Cardiac muscle cell (in vitro differentiated cells and primary cell): ENCODE measurements at regions not wholly inside any gene's neighbourhood (a gene's known extent, or its start where the extent isn't known, plus 50 kb on each side); places are given as distances from the start of the nearest gene placed in this dataset.

Experiments used
- DNase-seq, 2 donors: peaks; one replicate each; pipeline versions ENCODE4 v3.0.0 to v3.0.0-alpha.2; 2010 to 2017; ENCODE audit warnings: low read depth in 1 of 2, low spot score in 1 of 2
- H3K27ac ChIP-seq: fragments of 200-600 bp; sonication (generic); 2 replicates; pipeline ENCODE4 v1.5.1; 2016
- H3K27me3 ChIP-seq: fragments of 200-600 bp; sonication (generic); 2 replicates; pipeline ENCODE4 v1.6.0; 2016; ENCODE audit warnings: control low read depth
- H3K36me3 ChIP-seq: fragments of 200-600 bp; sonication (generic); 2 replicates; pipeline ENCODE4 v1.5.1; 2016; ENCODE audit warnings: control low read depth
- H3K4me1 ChIP-seq: fragments of 200-600 bp; sonication (generic); 2 replicates; pipeline ENCODE4 v1.8.1; 2017; ENCODE audit warnings: low read depth, mild to moderate bottlenecking, mixed run types
- H3K4me3 ChIP-seq: fragments of 200-600 bp; sonication (generic); 2 replicates; pipeline ENCODE4 v1.5.1; 2016; ENCODE audit warnings: mild to moderate bottlenecking
- H3K9me3 ChIP-seq: fragments of 200-600 bp; sonication (generic); 2 replicates; pipeline ENCODE4 v1.5.1; 2017; ENCODE audit warnings: low read depth, mild to moderate bottlenecking, control low read depth
- TF ChIP-seq, protein P1 (sequence below): IDR thresholded peaks from 2 replicates; pipeline ENCODE4 v1.5.1; 2012; ENCODE audit warnings: low read depth, mild to moderate bottlenecking, low read length

DNA sequence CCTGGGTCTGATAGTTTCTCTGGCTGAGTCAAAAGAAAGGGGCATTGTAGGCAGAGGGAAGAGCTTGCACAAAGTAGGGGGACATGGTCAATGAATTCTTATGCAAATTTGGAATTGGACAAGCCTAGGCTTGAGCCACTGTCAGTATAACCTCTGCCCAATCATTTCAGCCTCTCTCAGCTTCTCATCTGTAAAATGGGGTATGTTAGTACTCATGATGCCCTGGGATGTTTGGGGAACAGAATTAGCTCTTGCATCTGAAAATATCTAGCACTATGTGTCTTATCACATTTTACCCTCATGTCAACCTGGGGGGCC lies 148.6 kb downstream of the DHX35 start:
- Histone ChIP-seq H3K36me3 (no peaks in the 10 kb centered on the region), H3K4me1 (peaks cover 14% of the 10 kb centered on the region), H3K4me3 (no peak overlapping the region), H3K27ac (no peak overlapping the region), H3K9me3 (no peaks in the 10 kb centered on the region), H3K27me3 (peaks cover 8% of the 10 kb centered on the region)
- TF ChIP-seq, protein P1, sequence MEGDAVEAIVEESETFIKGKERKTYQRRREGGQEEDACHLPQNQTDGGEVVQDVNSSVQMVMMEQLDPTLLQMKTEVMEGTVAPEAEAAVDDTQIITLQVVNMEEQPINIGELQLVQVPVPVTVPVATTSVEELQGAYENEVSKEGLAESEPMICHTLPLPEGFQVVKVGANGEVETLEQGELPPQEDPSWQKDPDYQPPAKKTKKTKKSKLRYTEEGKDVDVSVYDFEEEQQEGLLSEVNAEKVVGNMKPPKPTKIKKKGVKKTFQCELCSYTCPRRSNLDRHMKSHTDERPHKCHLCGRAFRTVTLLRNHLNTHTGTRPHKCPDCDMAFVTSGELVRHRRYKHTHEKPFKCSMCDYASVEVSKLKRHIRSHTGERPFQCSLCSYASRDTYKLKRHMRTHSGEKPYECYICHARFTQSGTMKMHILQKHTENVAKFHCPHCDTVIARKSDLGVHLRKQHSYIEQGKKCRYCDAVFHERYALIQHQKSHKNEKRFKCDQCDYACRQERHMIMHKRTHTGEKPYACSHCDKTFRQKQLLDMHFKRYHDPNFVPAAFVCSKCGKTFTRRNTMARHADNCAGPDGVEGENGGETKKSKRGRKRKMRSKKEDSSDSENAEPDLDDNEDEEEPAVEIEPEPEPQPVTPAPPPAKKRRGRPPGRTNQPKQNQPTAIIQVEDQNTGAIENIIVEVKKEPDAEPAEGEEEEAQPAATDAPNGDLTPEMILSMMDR, result no peak
- DNase-seq, result no peak

DNA sequence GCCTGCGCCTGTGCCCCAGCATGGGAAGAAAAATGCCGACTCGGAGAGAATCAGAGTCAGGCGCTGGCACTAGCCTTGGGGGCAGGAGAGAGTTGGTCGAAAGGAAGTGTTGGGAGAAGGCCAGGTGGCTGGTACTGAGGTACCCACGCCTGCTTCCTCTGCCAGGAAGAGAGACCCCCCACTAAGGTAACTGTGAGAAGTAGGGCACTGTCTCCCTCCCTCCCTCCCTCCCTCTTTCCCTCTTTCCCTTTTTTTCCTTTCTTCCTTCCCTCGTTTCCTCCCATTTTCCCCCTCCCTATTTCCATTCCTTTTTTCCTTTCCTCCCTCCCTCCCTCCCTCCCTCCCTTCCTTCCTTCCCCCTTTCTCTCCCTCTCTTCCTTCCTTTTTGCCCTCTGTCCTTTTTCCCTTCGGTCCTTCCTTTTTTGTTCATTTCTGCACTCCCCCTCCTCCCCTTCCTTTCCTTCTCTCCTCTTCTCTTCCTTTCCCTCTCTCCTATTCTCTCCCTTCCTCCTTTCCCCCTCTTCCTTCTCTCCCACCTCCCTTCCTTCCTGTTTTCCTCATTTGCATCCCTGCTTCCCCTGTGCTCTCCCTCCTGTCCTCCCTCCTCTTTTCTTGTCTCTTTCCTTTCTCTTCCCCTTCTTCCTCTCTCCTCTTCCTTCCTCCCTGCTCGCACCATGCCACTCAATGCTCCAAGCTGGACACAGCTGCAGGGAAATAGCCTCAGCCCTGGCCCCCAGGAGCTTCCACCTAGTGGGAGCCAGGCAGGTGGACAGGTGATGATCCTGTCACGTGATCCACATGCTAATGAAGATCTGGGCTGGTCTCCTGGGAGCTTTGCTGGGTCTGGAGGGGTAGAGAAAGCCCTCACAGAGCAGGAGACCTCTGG lies 148.0 kb downstream of the DHX35 start:
- H3K9me3 ChIP-seq, result no peaks in the 10 kb centered on the region
- no peaks in the 10 kb centered on the region for H3K36me3 ChIP-seq
- H3K4me1 ChIP-seq, result peaks cover 14% of the 10 kb centered on the region
- H3K27ac ChIP-seq, result no peak overlapping the region
- TF ChIP-seq, protein P1, result no peak
- H3K27me3 ChIP-seq, result peaks cover 8% of the 10 kb centered on the region
- no peak overlapping the region for H3K4me3 ChIP-seq
- no peak for DNase-seq

DNA sequence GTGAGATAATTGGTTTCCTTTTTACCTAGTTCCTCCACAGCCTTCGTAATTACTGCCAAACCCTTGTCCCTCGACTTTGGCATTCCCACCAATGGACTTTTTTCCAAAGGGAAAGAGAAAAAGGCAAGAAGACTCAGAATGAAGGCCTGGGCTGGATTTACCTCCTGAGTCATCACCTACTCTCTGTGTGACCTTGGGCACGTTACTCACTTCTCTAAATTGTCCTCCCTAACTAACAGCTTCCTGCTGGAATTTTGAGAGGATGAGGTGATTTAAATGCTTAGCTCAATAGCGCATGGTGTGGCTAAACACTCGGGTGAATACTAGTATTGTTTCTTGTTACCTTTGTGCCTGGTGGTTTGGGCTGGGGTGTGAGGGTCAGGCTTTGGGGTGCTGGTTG lies 146.6 kb downstream of the DHX35 start:
- Histone ChIP-seq H3K27ac (no peak overlapping the region), H3K9me3 (no peaks in the 10 kb centered on the region), H3K4me3 (no peak overlapping the region), H3K27me3 (peaks cover 8% of the 10 kb centered on the region), H3K4me1 (peaks cover 12% of the 10 kb centered on the region), H3K36me3 (no peaks in the 10 kb centered on the region)
- DNase-seq, result peak in 1 of 2 donors; percentile 18
- TF ChIP-seq, protein P1, result no peak

DNA sequence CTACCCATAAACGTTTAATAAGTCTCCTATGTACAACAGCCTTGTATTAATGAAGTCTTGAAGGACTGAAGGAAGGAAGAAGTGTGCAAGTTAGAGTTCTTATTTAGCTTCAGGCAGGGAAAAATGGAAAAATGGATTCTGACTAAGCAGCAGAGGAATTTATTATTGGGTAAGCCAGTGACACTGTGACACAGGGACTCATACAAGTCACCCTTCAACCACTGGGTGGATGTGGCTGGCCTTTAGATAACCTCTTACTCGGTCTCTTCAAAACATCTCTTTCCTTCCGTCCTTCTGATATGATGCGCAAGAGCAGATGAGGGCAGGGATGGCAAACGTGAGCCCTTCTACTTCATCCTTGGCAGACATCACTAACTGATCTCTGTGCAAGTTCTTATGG lies 145.6 kb downstream of the DHX35 start:
- no peak overlapping the region for H3K27ac ChIP-seq
- no peaks in the 10 kb centered on the region for H3K36me3 ChIP-seq
- TF ChIP-seq, protein P1, result no peak
- peaks cover 8% of the 10 kb centered on the region for H3K27me3 ChIP-seq
- DNase-seq, result peak in 1 of 2 donors; percentile 5
- H3K4me3 ChIP-seq, result no peak overlapping the region
- no peaks in the 10 kb centered on the region for H3K9me3 ChIP-seq
- peaks cover 5% of the 10 kb centered on the region for H3K4me1 ChIP-seq

DNA sequence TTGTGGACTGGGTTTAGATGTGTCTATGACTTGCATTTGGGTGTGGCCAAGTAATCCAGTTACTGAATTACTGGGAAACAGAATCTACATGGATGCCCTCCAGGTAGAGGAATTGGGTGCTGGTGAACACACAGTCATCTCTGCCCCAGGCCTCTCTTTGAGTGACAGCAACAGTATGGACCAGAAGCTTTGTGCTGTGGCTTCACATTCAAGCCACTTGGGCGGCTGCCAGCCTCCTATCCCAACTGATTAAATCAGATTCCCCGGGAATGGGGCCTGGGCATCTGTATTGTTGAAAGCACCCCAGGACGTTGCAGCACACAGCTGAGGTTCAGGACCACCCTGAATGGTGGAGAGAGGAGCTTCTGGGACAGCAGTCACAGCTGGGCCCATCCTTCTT lies 144.6 kb downstream of the DHX35 start:
- Histone ChIP-seq H3K36me3 (no peaks in the 10 kb centered on the region), H3K27ac (no peak overlapping the region), H3K4me1 (no peaks in the 10 kb centered on the region), H3K4me3 (no peak overlapping the region), H3K27me3 (peaks cover 8% of the 10 kb centered on the region), H3K9me3 (no peaks in the 10 kb centered on the region)
- TF ChIP-seq, protein P1, result no peak
- DNase-seq, result no peak
